PC-9 (cell line): ENCODE measurements at regions not wholly inside any gene's neighbourhood (a gene's known extent, or its start where the extent isn't known, plus 50 kb on each side); places are given as distances from the start of the nearest gene placed in this dataset.

ENCODE experiments used
- EZH2 ChIP-seq: fragments of 200-600 bp; sonication (generic); IDR thresholded peaks from 2 replicates; pipeline ENCODE4 v1.8.0; 2017; ENCODE audit warnings: antibody characterized with exemption, low read depth
- TF ChIP-seq, protein P1 (sequence below): fragments of 200-600 bp; sonication (generic); conservative IDR thresholded peaks from 2 replicates; pipeline ENCODE4 v1.6.1; 2017; ENCODE audit warnings: mixed run types, antibody characterized with exemption, mild to moderate bottlenecking, moderate library complexity

DNA sequence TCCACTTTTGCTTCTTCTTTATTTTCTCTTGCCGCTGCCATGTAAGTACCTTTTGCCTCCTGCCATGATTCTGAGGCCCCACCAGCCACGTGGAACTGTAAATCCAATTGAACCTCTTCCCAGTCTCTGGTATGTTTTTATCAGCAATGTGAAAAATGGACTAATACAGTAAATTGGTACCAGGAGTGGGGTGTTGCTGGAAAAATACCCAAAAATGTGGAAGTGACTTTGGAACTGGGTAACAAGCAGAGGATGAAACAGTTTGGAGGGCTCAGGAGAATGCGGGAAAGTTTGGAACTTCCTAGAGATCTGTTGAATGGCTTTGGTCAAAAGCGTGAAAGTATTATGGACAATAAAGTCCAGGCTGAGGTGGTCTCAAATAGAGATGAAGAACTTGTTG lies 670.3 kb upstream of the ZWINT start:
- TF ChIP-seq, protein P1, sequence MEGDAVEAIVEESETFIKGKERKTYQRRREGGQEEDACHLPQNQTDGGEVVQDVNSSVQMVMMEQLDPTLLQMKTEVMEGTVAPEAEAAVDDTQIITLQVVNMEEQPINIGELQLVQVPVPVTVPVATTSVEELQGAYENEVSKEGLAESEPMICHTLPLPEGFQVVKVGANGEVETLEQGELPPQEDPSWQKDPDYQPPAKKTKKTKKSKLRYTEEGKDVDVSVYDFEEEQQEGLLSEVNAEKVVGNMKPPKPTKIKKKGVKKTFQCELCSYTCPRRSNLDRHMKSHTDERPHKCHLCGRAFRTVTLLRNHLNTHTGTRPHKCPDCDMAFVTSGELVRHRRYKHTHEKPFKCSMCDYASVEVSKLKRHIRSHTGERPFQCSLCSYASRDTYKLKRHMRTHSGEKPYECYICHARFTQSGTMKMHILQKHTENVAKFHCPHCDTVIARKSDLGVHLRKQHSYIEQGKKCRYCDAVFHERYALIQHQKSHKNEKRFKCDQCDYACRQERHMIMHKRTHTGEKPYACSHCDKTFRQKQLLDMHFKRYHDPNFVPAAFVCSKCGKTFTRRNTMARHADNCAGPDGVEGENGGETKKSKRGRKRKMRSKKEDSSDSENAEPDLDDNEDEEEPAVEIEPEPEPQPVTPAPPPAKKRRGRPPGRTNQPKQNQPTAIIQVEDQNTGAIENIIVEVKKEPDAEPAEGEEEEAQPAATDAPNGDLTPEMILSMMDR, result no peak
- no peak for TF ChIP-seq EZH2
